PFSK-1 (cell line): ENCODE measurements at regions not wholly inside any gene's neighbourhood (a gene's known extent, or its start where the extent isn't known, plus 50 kb on each side); places are given as distances from the start of the nearest gene placed in this dataset.

Experiments
- FOXP2 ChIP-seq: optimal IDR thresholded peaks from 2 replicates; pipeline ENCODE3; 2011; ENCODE audit warnings: borderline replicate concordance, control low read depth, inconsistent platforms; ENCODE audit not compliant: insufficient read depth; ENCODE audit errors: extremely low read length, extremely low read depth
- POLR2AphosphoS5 ChIP-seq: IDR thresholded peaks from 2 replicates; pipeline ENCODE4 v1.6.1; 2012; ENCODE audit warnings: low read depth, mild to moderate bottlenecking, control low read depth, low read length, moderate library complexity
- REST ChIP-seq, 2 experiments: IDR thresholded peaks; 2 replicates each; pipeline versions ENCODE4 v1.6.1 to v1.8.0; 2011 to 2012; ENCODE audit warnings: low read depth in 2 of 2, low read length in 2 of 2, control low read depth in 1 of 2, inconsistent platforms in 1 of 2, mild to moderate bottlenecking in 1 of 2, moderate library complexity in 1 of 2; ENCODE audit not compliant: insufficient read depth in 1 of 2
- SIN3A ChIP-seq: IDR thresholded peaks from 2 replicates; pipeline ENCODE4 v1.6.1; 2012; ENCODE audit warnings: mild to moderate bottlenecking, low read length, moderate library complexity, borderline replicate concordance; ENCODE audit not compliant: insufficient read depth
- TAF1 ChIP-seq: IDR thresholded peaks from 2 replicates; pipeline ENCODE4 v1.6.1; 2012; ENCODE audit warnings: low read length, control low read depth, borderline replicate concordance; ENCODE audit not compliant: insufficient read depth

GRCh38 chr17:69696650-69697049 lies 282.2 kb downstream of the MAP2K6 start:
- no peak for TF ChIP-seq TAF1
- TF ChIP-seq FOXP2, result no peak
- TF ChIP-seq REST (IDR thresholded peaks at IDR 0.05; ENCODE audit: insufficient read depth in 1 of 2, low read depth in 2 of 2, low read length in 2 of 2), result no peak
- no peak for TF ChIP-seq SIN3A
- TF ChIP-seq POLR2AphosphoS5, result no peak

GRCh38 chr17:69702078-69702477 lies 287.6 kb downstream of the MAP2K6 start:
- TF ChIP-seq REST (IDR thresholded peaks at IDR 0.05; ENCODE audit: insufficient read depth in 1 of 2, low read depth in 2 of 2, low read length in 2 of 2) (no peak), SIN3A (no peak), TAF1 (no peak), POLR2AphosphoS5 (no peak), FOXP2 (no peak)

GRCh38 chr17:69703751-69704150 lies 289.3 kb downstream of the MAP2K6 start:
- TF ChIP-seq FOXP2 (no peak), TAF1 (no peak), REST (IDR thresholded peaks at IDR 0.05; ENCODE audit: insufficient read depth in 1 of 2, low read depth in 2 of 2, low read length in 2 of 2) (no peak)

GRCh38 chr17:69704935-69705334 lies 290.4 kb downstream of the MAP2K6 start:
- TF ChIP-seq SIN3A (no peak), POLR2AphosphoS5 (no peak)

- no peak for TF ChIP-seq REST (IDR thresholded peaks at IDR 0.05; ENCODE audit: insufficient read depth in 1 of 2, low read depth in 2 of 2, low read length in 2 of 2)
- no peak for TF ChIP-seq SIN3A
- TF ChIP-seq POLR2AphosphoS5, result no peak
- no peak for TF ChIP-seq FOXP2
- TF ChIP-seq TAF1, result no peak
Observed at GRCh38 chr17:69706127-69706526, 291.6 kb downstream of the MAP2K6 start.
